GM21390 (cell line): ENCODE measurements at regions not wholly inside any gene's neighbourhood (a gene's known extent, or its start where the extent isn't known, plus 50 kb on each side); places are given as distances from the start of the nearest gene placed in this dataset.
"Not testable (repeated sequence)": the region's sequence is repeated elsewhere in the genome, so short reads cannot be mapped to it uniquely, and the experiment has no call there.

Experiments used
- ATAC-seq: cut with Tn5 transposase; IDR thresholded peaks from one replicate; pipeline ENCODE4 v1.9.1; 2021; ENCODE audit not compliant: unreplicated experiment

- ATAC-seq, result no peak
These were observed 1527.1 kb upstream of the PRR20A start for GRCh38 chr13:55613429-55614187.

- ATAC-seq, result no peak
These were observed 1525.6 kb upstream of the PRR20A start for GRCh38 chr13:55615081-55615480.

- no peak for ATAC-seq
These were observed 1523.5 kb upstream of the PRR20A start for GRCh38 chr13:55617241-55617640.

- no peak for ATAC-seq
These were observed 1513.5 kb upstream of the PRR20A start for GRCh38 chr13:55627221-55627620.

GRCh38 chr13:55632402-55632801 lies 1508.3 kb upstream of the PRR20A start:
- ATAC-seq, result no peak

- no peak for ATAC-seq
These were observed 1491.2 kb upstream of the PRR20A start for GRCh38 chr13:55649485-55649884.

- ATAC-seq, result no peak
These were observed 1488.1 kb upstream of the PRR20A start for GRCh38 chr13:55652657-55653056.

GRCh38 chr13:55653497-55653896 lies 1487.2 kb upstream of the PRR20A start:
- no peak for ATAC-seq

- ATAC-seq, result no peak
These were observed 1486.5 kb upstream of the PRR20A start for GRCh38 chr13:55654243-55654642.

- ATAC-seq, result not testable (repeated sequence)
These were observed 1480.5 kb upstream of the PRR20A start for GRCh38 chr13:55660264-55660663.

- ATAC-seq, result no peak
These were observed 1479.9 kb upstream of the PRR20A start for GRCh38 chr13:55660851-55661250.

GRCh38 chr13:55661505-55661904 lies 1479.2 kb upstream of the PRR20A start:
- ATAC-seq, result no peak

GRCh38 chr13:55664178-55664577 lies 1476.5 kb upstream of the PRR20A start:
- no peak for ATAC-seq

GRCh38 chr13:55669051-55669450 lies 1471.7 kb upstream of the PRR20A start:
- ATAC-seq, result no peak

- ATAC-seq, result no peak
These were observed 1466.8 kb upstream of the PRR20A start for GRCh38 chr13:55673910-55674309.

- ATAC-seq, result no peak
These were observed 1457.9 kb upstream of the PRR20A start for GRCh38 chr13:55682776-55683175.

- no peak for ATAC-seq
These were observed 1435.2 kb upstream of the PRR20A start for GRCh38 chr13:55705526-55705925.

- no peak for ATAC-seq
These were observed 1434.7 kb upstream of the PRR20A start for GRCh38 chr13:55705971-55706370.

- ATAC-seq, result no peak
These were observed 1426.6 kb upstream of the PRR20A start for GRCh38 chr13:55714120-55714519.

- ATAC-seq, result no peak
These were observed 1413.0 kb upstream of the PRR20A start for GRCh38 chr13:55727683-55728082.

- no peak for ATAC-seq
These were observed 1412.5 kb upstream of the PRR20A start for GRCh38 chr13:55728247-55728646.

- no peak for ATAC-seq
These were observed 1394.9 kb upstream of the PRR20A start for GRCh38 chr13:55745828-55746227.

GRCh38 chr13:55761986-55762385 lies 1378.7 kb upstream of the PRR20A start:
- no peak for ATAC-seq
